HG03039 (cell line): ENCODE measurements at regions not wholly inside any gene's neighbourhood (a gene's known extent, or its start where the extent isn't known, plus 50 kb on each side); places are given as distances from the start of the nearest gene placed in this dataset.

Experiments
- ATAC-seq: cut with Tn5 transposase; IDR thresholded peaks from one replicate; pipeline ENCODE4 v1.9.1; 2021; ENCODE audit warnings: mild to moderate bottlenecking, moderate library complexity; ENCODE audit not compliant: unreplicated experiment

- ATAC-seq: no peak
Measured at GRCh38 chr9:82295181-82295580, 306.6 kb downstream of the SPATA31D1 start.

GRCh38 chr9:82299870-82300269 is 311.3 kb downstream of the SPATA31D1 start:
- no peak for ATAC-seq

- ATAC-seq: no peak
Measured at GRCh38 chr9:82302968-82303655, 314.5 kb downstream of the SPATA31D1 start.

GRCh38 chr9:82308836-82309235 is 320.3 kb downstream of the SPATA31D1 start:
- no peak for ATAC-seq

GRCh38 chr9:82313697-82314096 is 325.1 kb downstream of the SPATA31D1 start:
- ATAC-seq: no peak

GRCh38 chr9:82320566-82320965 is 332.0 kb downstream of the SPATA31D1 start:
- no peak for ATAC-seq

- ATAC-seq: no peak
Measured at GRCh38 chr9:82325907-82326306, 337.3 kb downstream of the SPATA31D1 start.

GRCh38 chr9:82327641-82328040 is 339.1 kb downstream of the SPATA31D1 start:
- no peak for ATAC-seq

GRCh38 chr9:82331079-82331478 is 342.5 kb downstream of the SPATA31D1 start:
- no peak for ATAC-seq

GRCh38 chr9:82332018-82332773 is 343.6 kb downstream of the SPATA31D1 start:
- ATAC-seq: no peak

- no peak for ATAC-seq
Measured at GRCh38 chr9:82332774-82333152, 344.2 kb downstream of the SPATA31D1 start.

GRCh38 chr9:82333671-82334070 is 345.1 kb downstream of the SPATA31D1 start:
- ATAC-seq: no peak

- no peak for ATAC-seq
Measured at GRCh38 chr9:82334286-82334685, 345.7 kb downstream of the SPATA31D1 start.

- no peak for ATAC-seq
Measured at GRCh38 chr9:82337351-82337750, 348.8 kb downstream of the SPATA31D1 start.

GRCh38 chr9:82342046-82342445 is 353.5 kb downstream of the SPATA31D1 start:
- ATAC-seq: no peak

- ATAC-seq: no peak
Measured at GRCh38 chr9:82346040-82346439, 357.5 kb downstream of the SPATA31D1 start.

- ATAC-seq: no peak
Measured at GRCh38 chr9:82353631-82354278, 365.2 kb downstream of the SPATA31D1 start.

- ATAC-seq: no peak
Measured at GRCh38 chr9:82354279-82354659, 365.7 kb downstream of the SPATA31D1 start.

- no peak for ATAC-seq
Measured at GRCh38 chr9:82356131-82356530, 367.6 kb downstream of the SPATA31D1 start.

GRCh38 chr9:82356871-82357270 is 368.3 kb downstream of the SPATA31D1 start:
- ATAC-seq: no peak

GRCh38 chr9:82363198-82363597 is 374.6 kb downstream of the SPATA31D1 start:
- no peak for ATAC-seq

- ATAC-seq: no peak
Measured at GRCh38 chr9:82363682-82364081, 375.1 kb downstream of the SPATA31D1 start.
